A673 (cell line): ENCODE measurements at regions not wholly inside any gene's neighbourhood (a gene's known extent, or its start where the extent isn't known, plus 50 kb on each side); places are given as distances from the start of the nearest gene placed in this dataset.
"Not testable (repeated sequence)": the region's sequence is repeated elsewhere in the genome, so short reads cannot be mapped to it uniquely, and the experiment has no call there.

Experiments used
- EZH2 ChIP-seq: fragments of 200-600 bp; sonication (generic); IDR thresholded peaks from 2 replicates; pipeline ENCODE4 v1.6.1; 2017; ENCODE audit warnings: borderline replicate concordance, low read depth, mild to moderate bottlenecking, mixed read lengths, antibody characterized with exemption, low read length; ENCODE audit not compliant: poor library complexity, severe bottlenecking
- TF ChIP-seq, protein P1 (sequence below): fragments of 300-800, 200-600 bp; sonication (generic); conservative IDR thresholded peaks from 2 replicates; pipeline ENCODE4 v1.5.1; 2017; ENCODE audit warnings: low read depth, mild to moderate bottlenecking, antibody characterized with exemption, low read length, moderate library complexity, mixed read lengths

DNA sequence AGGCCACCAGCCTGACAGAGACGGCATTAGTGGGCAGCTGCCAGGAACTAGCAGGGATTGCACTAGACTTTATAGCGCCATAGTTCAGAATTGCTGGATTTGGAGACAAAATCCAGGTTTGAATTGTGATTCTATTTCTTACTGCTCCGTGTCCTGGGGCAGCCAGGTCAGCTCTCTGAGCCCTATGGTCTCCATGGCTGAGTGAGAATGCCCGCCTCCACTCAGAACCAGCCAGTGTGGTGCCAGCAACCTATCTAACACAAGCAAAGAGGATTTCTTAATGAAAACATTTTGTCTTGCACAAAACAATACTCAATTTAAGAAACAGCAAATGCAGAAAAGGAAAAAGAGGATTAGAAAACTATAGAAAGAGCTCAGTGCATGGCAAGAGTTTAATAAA is 225.4 kb downstream of the ANKRD30B start:
- TF ChIP-seq, protein P1, sequence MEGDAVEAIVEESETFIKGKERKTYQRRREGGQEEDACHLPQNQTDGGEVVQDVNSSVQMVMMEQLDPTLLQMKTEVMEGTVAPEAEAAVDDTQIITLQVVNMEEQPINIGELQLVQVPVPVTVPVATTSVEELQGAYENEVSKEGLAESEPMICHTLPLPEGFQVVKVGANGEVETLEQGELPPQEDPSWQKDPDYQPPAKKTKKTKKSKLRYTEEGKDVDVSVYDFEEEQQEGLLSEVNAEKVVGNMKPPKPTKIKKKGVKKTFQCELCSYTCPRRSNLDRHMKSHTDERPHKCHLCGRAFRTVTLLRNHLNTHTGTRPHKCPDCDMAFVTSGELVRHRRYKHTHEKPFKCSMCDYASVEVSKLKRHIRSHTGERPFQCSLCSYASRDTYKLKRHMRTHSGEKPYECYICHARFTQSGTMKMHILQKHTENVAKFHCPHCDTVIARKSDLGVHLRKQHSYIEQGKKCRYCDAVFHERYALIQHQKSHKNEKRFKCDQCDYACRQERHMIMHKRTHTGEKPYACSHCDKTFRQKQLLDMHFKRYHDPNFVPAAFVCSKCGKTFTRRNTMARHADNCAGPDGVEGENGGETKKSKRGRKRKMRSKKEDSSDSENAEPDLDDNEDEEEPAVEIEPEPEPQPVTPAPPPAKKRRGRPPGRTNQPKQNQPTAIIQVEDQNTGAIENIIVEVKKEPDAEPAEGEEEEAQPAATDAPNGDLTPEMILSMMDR, result not testable (repeated sequence)
- not testable (repeated sequence) for TF ChIP-seq EZH2
